HG02623 (cell line): ENCODE measurements at regions not wholly inside any gene's neighbourhood (a gene's known extent, or its start where the extent isn't known, plus 50 kb on each side); places are given as distances from the start of the nearest gene placed in this dataset.

ENCODE experiments used
- ATAC-seq: cut with Tn5 transposase; IDR thresholded peaks from one replicate; pipeline ENCODE4 v1.9.1; 2021; ENCODE audit warnings: moderate library complexity; ENCODE audit not compliant: unreplicated experiment

- ATAC-seq = no peak
These were observed 969.5 kb upstream of the B3GALT2 start for GRCh38 chr1:194155962-194156361.

GRCh38 chr1:194151056-194151455, 964.6 kb upstream of the B3GALT2 start:
- ATAC-seq = no peak

DNA sequence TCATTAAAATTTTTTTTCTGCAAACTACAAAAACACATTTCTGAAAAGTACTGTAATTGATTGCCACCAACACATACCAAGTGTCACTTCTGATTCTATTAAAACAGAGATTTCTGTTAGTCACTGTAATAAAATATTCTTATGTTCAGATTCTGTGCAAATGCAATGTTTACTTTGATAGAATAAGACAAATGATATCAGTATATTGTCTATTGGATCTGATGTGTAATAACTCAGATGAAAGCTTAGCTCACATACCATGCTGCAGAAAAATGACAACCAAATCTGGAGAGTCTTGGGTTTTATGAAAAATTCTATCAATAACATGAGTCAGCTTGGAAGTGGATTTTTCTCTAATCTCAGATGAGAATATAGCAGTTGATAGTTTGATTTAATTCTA, 963.8 kb upstream of the B3GALT2 start:
- no peak for ATAC-seq

DNA sequence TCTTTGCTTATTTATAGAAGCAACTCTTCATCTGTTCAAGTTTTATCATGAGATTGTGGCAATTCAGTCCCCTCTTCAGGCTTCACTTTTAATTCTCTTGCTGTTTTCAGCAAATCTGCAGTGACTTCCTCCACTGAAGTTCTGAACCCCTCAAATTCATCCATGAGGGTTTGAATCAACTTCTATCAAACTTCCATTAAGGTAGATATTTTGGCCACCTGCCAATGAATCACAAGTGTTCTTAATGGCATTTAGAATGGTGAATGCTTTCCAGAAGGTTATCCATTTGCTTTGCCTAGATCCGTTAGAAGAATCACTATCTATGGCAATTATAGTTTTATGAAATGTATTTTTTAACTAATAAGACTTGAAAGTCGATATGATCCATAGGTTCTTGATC, 946.7 kb upstream of the B3GALT2 start:
- ATAC-seq = no peak

DNA sequence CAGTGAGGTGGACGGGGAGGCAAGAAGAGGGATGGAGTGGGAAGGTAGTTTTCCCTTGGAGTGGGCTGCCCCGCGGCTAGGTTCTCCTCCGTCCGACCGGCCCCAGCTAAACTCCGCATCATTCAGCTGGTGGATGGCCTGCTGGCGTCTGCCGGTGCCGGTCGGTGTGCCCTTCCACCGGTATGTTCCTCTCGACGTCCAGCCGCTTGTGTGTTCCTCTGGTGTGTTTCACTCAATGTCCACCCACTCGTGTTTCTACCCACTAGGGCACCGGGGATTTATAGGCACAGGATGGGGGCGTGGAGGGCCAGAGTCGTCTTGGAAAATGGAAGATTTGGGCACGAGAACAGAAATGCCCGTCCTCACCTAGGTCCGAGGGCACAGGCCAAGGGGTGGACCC, 931.7 kb upstream of the B3GALT2 start:
- no peak for ATAC-seq

GRCh38 chr1:194117582-194117981, 931.2 kb upstream of the B3GALT2 start:
- ATAC-seq = no peak

- no peak for ATAC-seq
These were observed 927.9 kb upstream of the B3GALT2 start for GRCh38 chr1:194114288-194114687.

GRCh38 chr1:194105381-194105780, 919.0 kb upstream of the B3GALT2 start:
- ATAC-seq = no peak

DNA sequence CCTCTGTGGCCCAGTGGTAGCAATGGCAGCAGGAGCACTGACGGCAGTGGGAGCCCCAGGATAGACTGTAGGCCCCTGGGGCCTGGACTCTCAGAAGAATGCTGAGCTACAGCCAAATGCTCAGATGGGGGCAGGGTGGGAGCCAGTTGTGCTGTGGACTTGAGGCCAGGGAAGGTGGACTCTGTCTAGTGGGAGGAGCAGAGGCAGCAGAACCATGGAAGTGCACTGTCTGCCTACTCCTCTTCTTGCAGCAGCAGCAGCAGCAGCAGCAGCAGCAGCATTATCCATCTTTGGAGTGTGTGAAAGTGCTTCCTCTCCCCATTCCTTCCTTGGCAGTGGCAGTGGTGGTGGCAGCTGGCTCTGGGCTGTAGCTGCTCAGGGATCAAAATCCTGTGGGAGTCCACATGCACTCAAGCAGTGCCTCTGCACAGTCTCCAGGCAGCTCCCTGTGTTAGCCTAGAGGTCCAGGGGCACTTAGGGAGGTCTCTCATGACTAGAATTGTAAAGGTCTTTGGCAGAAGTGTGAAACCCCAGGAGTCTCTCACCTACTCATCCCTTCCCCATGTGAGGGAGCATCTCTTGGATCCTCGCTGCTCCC, 917.9 kb upstream of the B3GALT2 start:
- ATAC-seq = no peak

- ATAC-seq = no peak
These were observed 917.3 kb upstream of the B3GALT2 start for GRCh38 chr1:194103516-194104246.

- peak; percentile 6 for ATAC-seq
These were observed 916.7 kb upstream of the B3GALT2 start for GRCh38 chr1:194103101-194103500.

DNA sequence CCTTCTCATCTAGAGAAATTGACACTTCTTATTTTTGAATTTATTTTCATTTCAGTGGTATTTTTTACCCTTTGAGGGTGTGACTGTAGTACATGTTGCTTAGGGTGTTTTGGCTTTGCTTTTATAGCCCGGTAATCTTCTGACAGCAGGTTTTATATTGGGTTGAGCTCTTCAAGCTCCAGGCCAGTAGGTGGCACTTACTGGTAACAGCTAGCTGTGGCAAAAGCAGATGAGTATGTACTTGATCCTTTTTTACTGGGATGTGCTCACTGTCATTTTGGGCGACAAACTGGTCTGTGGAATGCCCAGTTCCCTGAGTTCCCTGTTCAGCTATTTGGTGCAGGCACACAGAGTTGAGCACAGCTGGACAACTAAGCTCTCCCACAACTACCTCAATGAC, 916.2 kb upstream of the B3GALT2 start:
- peak; percentile 44 for ATAC-seq

- no peak for ATAC-seq
These were observed 898.3 kb upstream of the B3GALT2 start for GRCh38 chr1:194084755-194085154.

DNA sequence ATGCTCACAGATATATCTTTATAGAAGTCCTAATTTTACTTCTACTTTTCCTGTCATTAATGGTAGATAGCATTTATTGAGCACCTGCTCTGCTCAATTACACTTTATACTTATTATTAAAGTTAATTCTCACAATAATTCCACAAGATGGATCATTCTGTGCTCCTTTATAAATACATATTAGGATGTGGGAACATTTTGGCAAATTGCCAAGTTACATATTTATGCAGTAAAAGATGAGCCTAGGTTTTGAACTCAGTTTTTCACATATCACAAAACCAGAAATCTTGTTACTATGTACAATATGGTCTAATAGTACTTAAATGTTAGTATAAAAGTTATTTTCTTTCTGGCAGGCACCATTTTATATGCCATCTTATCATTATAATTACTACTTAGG, 895.0 kb upstream of the B3GALT2 start:
- ATAC-seq = no peak

GRCh38 chr1:194080826-194081225, 894.4 kb upstream of the B3GALT2 start:
- ATAC-seq = no peak

- peak; percentile 72 for ATAC-seq
These were observed 892.4 kb upstream of the B3GALT2 start for GRCh38 chr1:194078765-194079164.

GRCh38 chr1:194076646-194077045, 890.2 kb upstream of the B3GALT2 start:
- ATAC-seq = no peak

DNA sequence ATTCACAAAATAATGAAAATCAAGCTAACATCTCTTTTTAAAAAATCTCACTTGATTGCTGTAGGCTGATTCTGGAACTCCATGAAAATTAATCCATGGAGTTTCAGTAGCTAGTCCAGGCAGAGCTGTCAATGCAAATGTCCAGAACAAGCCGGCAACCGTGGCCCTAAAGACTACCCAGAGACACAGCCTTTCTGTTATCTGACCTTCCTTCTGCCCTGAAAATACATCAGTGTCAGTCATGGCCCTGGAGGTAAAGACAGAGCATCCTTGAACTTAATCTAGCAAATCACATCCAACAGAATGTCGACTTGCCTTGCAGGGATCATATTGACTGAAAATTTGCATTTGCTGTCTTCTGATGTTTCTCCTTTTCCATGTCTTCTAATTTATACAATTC, 887.4 kb upstream of the B3GALT2 start:
- no peak for ATAC-seq

DNA sequence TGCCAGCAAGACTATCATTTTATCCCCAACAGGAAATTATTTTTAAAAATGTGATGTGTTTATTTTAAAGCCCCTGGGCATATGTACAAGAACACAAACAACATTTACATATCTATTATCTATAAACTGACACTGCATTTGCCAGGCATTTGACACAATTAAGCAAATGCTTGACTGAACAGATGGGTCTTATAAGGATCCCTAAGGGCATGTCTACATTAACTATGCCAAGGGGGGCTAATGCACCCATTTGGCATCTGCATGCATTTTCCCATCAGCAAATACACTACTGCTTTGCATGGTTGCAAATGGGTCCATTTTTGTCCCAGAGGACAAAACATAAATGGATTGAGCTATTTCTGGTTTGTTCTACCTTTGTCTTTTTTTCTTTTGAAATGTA, 884.8 kb upstream of the B3GALT2 start:
- no peak for ATAC-seq

GRCh38 chr1:194069831-194070218, 883.4 kb upstream of the B3GALT2 start:
- no peak for ATAC-seq

- ATAC-seq = no peak
These were observed 882.9 kb upstream of the B3GALT2 start for GRCh38 chr1:194069168-194069830.

DNA sequence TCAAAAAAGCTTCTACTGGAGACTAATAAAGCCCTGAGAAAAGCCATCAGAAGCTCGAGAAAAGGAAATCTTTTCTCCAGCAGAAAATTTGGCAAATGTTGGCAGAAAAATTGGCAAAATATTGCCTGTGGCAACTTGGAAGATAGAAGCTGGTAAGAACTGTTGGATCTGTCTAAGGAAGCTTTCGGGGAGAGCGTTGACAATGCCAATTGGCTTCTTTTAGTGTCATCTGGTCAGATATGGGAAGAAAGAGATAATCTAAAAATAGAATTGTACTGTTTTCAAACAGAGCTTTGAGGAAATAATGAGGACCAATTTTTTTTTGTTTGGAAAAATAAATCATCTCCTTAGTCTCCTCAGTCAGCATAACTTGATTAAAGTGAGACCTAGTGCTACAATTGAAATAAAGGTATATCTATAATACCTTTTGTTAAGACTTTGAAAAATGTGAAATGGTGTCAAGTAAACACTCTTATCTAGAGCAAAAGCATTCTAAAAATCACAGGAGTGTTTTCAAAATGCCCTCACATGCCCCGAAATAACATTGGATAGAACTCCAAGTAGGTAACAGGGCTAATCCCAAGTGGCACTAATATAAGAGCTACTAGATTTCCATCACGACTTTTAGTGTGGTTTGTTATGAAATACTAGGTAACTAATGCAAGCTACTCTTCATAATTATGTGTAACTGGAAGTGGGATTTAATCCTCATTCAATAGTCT, 882.2 kb upstream of the B3GALT2 start:
- ATAC-seq = no peak
